Bronchial epithelial cell (primary cell): ENCODE measurements at regions not wholly inside any gene's neighbourhood (a gene's known extent, or its start where the extent isn't known, plus 50 kb on each side); places are given as distances from the start of the nearest gene placed in this dataset.
"Not testable (repeated sequence)": the region's sequence is repeated elsewhere in the genome, so short reads cannot be mapped to it uniquely, and the experiment has no call there.

Experiments
- DNase-seq: peaks from one replicate; pipeline ENCODE4 v3.0.0-alpha.2; 2010; ENCODE audit warnings: low read depth
- FAIRE-seq: peaks from 2 replicates; lab custom pipeline; 2011; peaks lifted over from hg19 to GRCh38; lab: Jason Lieb, UNC
- H3K27me3 ChIP-seq: 2 replicates; pipeline ENCODE4 v1.5.1; 2011; ENCODE audit warnings: low read length; ENCODE audit not compliant: control insufficient read depth, insufficient read depth
- H3K36me3 ChIP-seq: 2 replicates; pipeline ENCODE4 v1.5.1; 2011; ENCODE audit warnings: low read length; ENCODE audit not compliant: control insufficient read depth, insufficient read depth
- H3K4me3 ChIP-seq: 2 replicates; pipeline ENCODE4 v1.5.1; 2011; ENCODE audit warnings: mild to moderate bottlenecking, low read depth, low read length, control low read depth
- TF ChIP-seq, protein P1 (sequence below): IDR thresholded peaks from 2 replicates; pipeline ENCODE4 v1.5.1; 2011; ENCODE audit warnings: mild to moderate bottlenecking, moderate library complexity, low read length, control low read depth, inconsistent platforms; ENCODE audit not compliant: insufficient read depth, severe bottlenecking

DNA sequence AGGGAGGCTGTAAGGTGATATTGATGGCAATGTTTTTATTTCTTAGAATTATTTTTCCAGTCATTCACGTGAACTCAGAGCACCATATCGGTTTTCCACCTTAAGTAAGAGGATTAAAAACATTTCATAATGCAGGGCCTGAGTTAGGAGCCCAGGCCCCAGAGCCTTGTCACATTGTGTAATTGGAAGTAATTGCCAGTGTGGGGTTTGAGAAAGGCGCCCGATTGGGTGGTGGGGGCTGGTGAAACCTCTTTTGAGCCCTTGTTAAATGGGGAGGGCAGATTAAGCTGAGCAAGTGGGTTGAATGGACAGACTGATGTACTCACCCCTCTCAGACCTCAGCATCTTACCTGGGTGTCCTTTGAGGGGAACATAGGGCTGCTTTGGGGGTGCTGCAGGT, 116.7 kb upstream of the PITX1 start:
- H3K4me3 ChIP-seq = no peak overlapping the region
- DNase-seq (no peak), FAIRE-seq (no peak)
- TF ChIP-seq, protein P1, sequence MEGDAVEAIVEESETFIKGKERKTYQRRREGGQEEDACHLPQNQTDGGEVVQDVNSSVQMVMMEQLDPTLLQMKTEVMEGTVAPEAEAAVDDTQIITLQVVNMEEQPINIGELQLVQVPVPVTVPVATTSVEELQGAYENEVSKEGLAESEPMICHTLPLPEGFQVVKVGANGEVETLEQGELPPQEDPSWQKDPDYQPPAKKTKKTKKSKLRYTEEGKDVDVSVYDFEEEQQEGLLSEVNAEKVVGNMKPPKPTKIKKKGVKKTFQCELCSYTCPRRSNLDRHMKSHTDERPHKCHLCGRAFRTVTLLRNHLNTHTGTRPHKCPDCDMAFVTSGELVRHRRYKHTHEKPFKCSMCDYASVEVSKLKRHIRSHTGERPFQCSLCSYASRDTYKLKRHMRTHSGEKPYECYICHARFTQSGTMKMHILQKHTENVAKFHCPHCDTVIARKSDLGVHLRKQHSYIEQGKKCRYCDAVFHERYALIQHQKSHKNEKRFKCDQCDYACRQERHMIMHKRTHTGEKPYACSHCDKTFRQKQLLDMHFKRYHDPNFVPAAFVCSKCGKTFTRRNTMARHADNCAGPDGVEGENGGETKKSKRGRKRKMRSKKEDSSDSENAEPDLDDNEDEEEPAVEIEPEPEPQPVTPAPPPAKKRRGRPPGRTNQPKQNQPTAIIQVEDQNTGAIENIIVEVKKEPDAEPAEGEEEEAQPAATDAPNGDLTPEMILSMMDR = no peak
- H3K27me3 ChIP-seq = no peaks in the 10 kb centered on the region
- H3K36me3 ChIP-seq = no peaks in the 10 kb centered on the region

DNA sequence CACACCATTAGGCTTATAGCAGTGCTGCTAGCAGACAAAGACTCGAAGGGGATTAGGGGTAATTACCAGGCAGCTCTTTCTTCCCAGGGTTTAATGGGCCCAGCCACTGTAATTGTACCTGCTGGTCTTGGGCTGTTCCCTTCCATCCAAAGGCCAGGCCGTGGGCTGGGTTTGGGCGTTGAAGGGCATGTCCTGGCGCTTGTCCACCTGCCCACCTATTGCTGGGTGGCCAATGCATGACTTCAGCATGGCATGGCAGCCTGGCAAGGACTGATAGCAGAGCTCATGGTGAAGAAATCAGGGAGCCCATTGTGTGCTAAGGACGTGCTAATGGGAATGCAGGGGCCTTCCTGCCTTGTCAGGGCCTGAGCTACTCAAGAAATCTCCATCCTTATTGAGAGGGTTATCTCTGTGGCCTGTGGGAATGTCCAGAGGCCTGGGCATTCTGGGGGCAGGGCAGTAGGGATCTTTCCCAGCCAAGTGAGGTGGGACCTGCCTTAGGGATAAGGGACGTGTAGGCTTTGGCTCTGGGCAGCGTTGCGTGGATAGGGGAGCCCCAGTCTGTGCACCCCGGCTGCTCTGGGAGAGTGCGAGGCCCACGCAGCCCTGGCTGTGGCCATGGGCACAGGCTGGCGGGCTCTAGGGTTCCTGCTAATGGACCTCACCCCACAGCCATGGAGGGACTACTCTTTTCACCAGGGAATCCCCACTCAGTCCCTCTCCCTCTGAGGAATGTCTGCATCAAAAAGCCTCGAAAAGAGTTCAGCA, 116.1 kb upstream of the PITX1 start:
- FAIRE-seq (no peak), DNase-seq (no peak)
- TF ChIP-seq, protein P1 = no peak
- no peaks in the 10 kb centered on the region for H3K36me3 ChIP-seq
- H3K4me3 ChIP-seq = no peak overlapping the region
- H3K27me3 ChIP-seq = no peaks in the 10 kb centered on the region

DNA sequence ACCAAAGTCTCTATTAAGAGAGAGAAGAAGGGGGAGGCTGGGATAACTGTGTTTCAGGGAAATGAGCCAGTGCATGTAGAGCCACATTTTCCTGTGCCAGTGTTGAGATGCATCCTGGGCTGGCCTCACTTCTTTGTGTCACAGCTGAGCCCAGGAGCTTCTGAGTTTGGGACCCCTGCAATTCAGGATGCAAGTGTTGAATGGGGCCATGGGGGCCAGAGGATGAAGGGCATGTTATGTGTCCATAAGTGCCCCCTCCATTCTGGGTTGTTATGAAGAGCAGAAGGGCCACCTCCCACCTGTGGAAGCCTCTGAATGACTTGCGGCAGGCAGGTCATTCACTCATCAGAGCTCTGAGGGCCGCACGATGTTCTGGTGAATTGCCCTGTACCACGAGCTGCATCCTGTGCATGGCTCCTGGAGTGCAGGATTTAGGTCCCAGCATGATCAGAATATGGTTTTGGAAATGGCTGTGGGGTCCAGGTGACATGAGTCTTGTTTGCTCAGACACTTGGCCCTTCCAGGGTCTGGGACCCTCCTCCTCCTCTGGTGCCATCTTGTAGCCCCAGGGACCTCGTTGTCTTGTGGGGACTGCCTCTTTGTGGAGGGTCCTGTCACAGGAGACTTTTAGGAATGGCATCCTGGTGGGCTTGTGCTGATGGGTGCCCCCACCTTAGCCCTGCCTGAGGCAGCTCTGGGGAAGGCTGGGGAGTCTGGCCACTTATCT, 115.4 kb upstream of the PITX1 start:
- Histone ChIP-seq H3K36me3 (no peaks in the 10 kb centered on the region), H3K4me3 (no peak overlapping the region), H3K27me3 (no peaks in the 10 kb centered on the region)
- DNase-seq (no peak), FAIRE-seq (no peak)
- TF ChIP-seq, protein P1 = no peak

DNA sequence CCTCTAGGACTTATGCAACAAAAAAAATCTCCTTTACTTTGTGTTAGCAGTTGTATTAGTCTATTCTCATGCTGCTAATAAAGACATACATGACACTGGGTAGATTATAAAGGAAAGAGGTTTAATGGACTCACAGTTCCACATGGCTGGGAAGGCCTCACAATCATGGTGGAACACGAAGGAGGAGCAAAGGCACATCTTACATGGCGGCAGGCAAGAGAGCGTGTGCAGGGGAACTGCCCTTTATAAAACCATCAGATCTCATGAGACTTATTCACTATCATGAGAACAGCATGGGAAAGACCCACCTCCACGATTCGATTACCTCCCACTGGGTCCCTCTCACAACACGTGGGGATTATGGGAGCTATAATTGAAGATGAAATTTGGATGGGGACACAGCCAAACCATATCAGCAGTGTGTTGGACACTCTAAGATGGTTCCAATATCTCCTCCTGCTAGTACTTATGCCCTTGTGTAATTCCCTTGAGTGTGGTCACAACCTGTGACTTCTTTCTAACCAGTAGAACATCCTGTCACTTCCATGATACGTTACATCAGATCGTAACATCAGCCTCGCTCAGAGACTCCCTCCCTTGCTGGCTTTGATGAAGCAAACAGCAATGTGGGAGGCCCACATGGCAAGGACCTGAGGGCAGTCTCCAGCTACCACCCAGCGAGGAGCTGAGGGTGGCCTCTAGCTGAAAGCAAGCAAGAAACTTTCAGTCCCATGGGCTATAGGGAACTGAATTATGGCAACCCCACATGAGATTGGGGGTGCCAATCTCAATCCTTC, 113.5 kb upstream of the PITX1 start:
- TF ChIP-seq, protein P1 = no peak
- H3K36me3 ChIP-seq = no peaks in the 10 kb centered on the region
- no peak for DNase-seq
- FAIRE-seq = no peak
- H3K27me3 ChIP-seq = no peaks in the 10 kb centered on the region
- H3K4me3 ChIP-seq = no peak overlapping the region

DNA sequence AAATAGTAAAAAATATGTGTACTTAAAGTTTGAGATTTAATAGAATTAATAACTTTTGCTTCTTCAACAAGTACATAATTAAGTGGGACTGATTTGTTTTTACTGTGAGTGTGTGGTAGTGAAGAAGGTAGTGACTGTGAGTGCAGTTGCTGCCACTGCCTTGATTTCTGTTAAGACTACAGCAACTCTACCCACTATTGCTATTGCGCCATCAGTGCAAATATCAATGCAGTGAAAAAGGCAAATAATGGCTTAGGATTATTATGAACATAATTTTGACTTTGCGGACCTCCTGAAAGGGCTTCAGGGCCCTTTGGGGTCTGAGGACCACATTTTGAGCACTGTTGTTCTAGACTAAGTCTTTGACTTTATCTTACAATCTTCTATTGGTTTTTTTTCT, 112.0 kb upstream of the PITX1 start:
- no peak for DNase-seq
- no peak for FAIRE-seq
- TF ChIP-seq, protein P1 = no peak
- H3K4me3 ChIP-seq = no peak overlapping the region
- H3K27me3 ChIP-seq = no peaks in the 10 kb centered on the region
- no peaks in the 10 kb centered on the region for H3K36me3 ChIP-seq

DNA sequence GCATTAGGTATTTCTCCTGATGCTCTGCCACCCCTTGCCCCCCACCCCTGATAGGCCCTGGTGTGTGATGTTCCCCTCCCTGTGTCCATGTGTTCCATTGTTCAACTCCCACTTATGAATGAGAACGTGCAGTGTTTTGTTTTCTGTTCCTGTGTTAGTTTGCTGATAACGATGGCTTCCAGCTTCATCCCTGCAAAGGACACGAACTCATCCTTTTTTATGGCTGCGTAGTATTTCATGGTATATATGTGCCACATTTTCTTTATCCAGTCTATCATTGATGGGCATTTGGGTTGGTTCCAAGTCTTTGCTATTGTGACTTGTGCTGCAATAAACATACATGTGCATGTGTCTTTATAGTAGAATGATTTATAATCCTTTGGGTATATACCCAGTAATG, 109.7 kb upstream of the PITX1 start:
- H3K4me3 ChIP-seq, H3K27me3 ChIP-seq, H3K36me3 ChIP-seq, DNase-seq, FAIRE-seq: not testable (repeated sequence)
